ENCODE measurements at regions not wholly inside any gene's neighbourhood (a gene's known extent, or its start where the extent isn't known, plus 50 kb on each side); places are given as distances from the start of the nearest gene placed in this dataset.

DNA sequence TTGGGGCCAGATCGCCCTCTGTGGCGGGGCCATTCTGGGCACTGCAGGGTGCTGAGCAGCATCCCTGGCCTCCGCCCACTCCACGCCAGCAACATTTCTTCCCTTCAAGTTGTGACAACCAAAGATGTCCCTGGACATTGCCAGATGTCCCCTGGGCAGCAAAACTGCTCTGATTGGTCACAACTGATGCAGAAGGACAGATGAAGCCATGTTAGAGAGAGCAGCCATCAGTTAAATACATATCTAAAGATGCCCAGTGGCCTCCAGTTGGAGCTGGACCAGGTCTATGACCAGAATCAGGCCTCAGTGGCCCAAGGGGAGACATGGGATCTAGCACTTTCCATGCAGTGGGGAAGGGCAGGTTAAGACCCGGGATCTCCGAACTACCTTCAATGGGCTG is 125.7 kb downstream of the PTPRS start:
- TF ChIP-seq, protein P1, sequence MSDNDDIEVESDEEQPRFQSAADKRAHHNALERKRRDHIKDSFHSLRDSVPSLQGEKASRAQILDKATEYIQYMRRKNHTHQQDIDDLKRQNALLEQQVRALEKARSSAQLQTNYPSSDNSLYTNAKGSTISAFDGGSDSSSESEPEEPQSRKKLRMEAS (IDR thresholded peaks at IDR 0.05), result no peak
- TF ChIP-seq POLR2A (IDR thresholded peaks at IDR 0.05; ENCODE audit: low read length) (no peak), HDAC2 (IDR thresholded peaks at IDR 0.05) (no peak), REST (IDR thresholded peaks at IDR 0.05) (no peak), RFX5 (IDR thresholded peaks at IDR 0.05) (no peak), CTCF (IDR thresholded peaks at IDR 0.05) (no peak), POLR2AphosphoS2 (conservative IDR thresholded peaks at IDR 0.05; ENCODE audit: low read length) (no peak)

Data from A549 (cell line).